ENCODE measurements at regions not wholly inside any gene's neighbourhood (a gene's known extent, or its start where the extent isn't known, plus 50 kb on each side); places are given as distances from the start of the nearest gene placed in this dataset.

- no peak overlapping the region for H3K4me3 Mint-ChIP-seq
These were observed 59.7 kb upstream of the NT5E start for GRCh38 chr6:85390105-85390728.

More at GRCh38 chr6:85390105-85390728, 59.7 kb upstream of the NT5E start:
- no peak overlapping the region for H2BK5ac ChIP-seq (ENCODE audit: insufficient read length, low read length)
- H3T11ph ChIP-seq (ENCODE audit: low read length), result no peak overlapping the region
- Mint-ChIP-seq H3K9me3 (no peaks in the 10 kb centered on the region), H3K27me3 (ENCODE audit: low read depth) (no peaks in the 10 kb centered on the region), H3K4me1 (no peaks in the 10 kb centered on the region), H3K36me3 (ENCODE audit: insufficient read depth in 1 of 3, low read depth in 3 of 3) (no peaks in the 10 kb centered on the region), H3K27ac (no peak overlapping the region)
- no peak overlapping the region for H2BK12ac ChIP-seq (ENCODE audit: insufficient read length, low read depth, low read length)
- H2BK20ac ChIP-seq (ENCODE audit: low read depth, low read length, poor library complexity, severe bottlenecking), result no peak overlapping the region
- no peaks in the 10 kb centered on the region for H4K20me1 ChIP-seq (ENCODE audit: control insufficient read depth, insufficient read depth, insufficient read length)
- no peak overlapping the region for H3K4me2 ChIP-seq (ENCODE audit: insufficient read depth, insufficient read length, low read length)
- no peak for TF ChIP-seq CTCF (conservative IDR thresholded peaks at IDR 0.05)
- no peaks in the 10 kb centered on the region for H3K79me2 ChIP-seq (ENCODE audit: insufficient read depth, low read length)
- H4K5ac ChIP-seq (ENCODE audit: insufficient read length, low read depth, low read length), result no peak overlapping the region
- H3K4me1 ChIP-seq (ENCODE audit: insufficient read depth, low read length), result no peaks in the 10 kb centered on the region
- no peak overlapping the region for H3K27ac ChIP-seq (ENCODE audit: insufficient read length, low read depth, low read length)
- DNase-seq, result no peak
- H2BK15ac ChIP-seq (ENCODE audit: low read depth, low read length), result no peak overlapping the region
- H4K91ac ChIP-seq (ENCODE audit: insufficient read length, low read depth, low read length), result no peak overlapping the region
- no peak overlapping the region for H2AFZ ChIP-seq (ENCODE audit: low read length)
- no peak overlapping the region for H3K14ac ChIP-seq (ENCODE audit: insufficient read depth, low read length)
- no peaks in the 10 kb centered on the region for H3K9me3 ChIP-seq (ENCODE audit: control insufficient read depth, low read depth, low read length)
- no peak overlapping the region for H3K56ac ChIP-seq (ENCODE audit: insufficient read length, low read depth, low read length)
- no peaks in the 10 kb centered on the region for H3K79me1 ChIP-seq (ENCODE audit: insufficient read depth, low read depth, low read length, poor library complexity, severe bottlenecking)
- WGBS (ENCODE audit: extremely low coverage, insufficient read length, low lambda C conversion rate), result no CpG with 5 or more reads among the region's 2 CpGs
- H2BK120ac ChIP-seq (ENCODE audit: low read depth, low read length, poor library complexity, severe bottlenecking), result no peak overlapping the region
- H3K23ac ChIP-seq (ENCODE audit: insufficient read length, low read depth, low read length), result no peak overlapping the region
- no peak overlapping the region for H2AK5ac ChIP-seq (ENCODE audit: insufficient read length, low read length)
- no peak overlapping the region for H3K4ac ChIP-seq (ENCODE audit: low read depth, low read length)
- no peaks in the 10 kb centered on the region for H3K27me3 ChIP-seq (ENCODE audit: insufficient read depth, low read length)
- no peak overlapping the region for H3K9ac ChIP-seq (ENCODE audit: extremely low read depth, insufficient read length, low read length)
- H4K8ac ChIP-seq (replicated peaks; ENCODE audit: insufficient read length, low read depth, low read length), result no peak overlapping the region
- H3K18ac ChIP-seq (ENCODE audit: insufficient read length, low read depth, low read length), result no peak overlapping the region
- no peaks in the 10 kb centered on the region for H3K23me2 ChIP-seq (ENCODE audit: insufficient read length, low read depth, low read length, poor library complexity, severe bottlenecking)

Data from H9 (cell line).